ENCODE measurements at regions not wholly inside any gene's neighbourhood (a gene's known extent, or its start where the extent isn't known, plus 50 kb on each side); places are given as distances from the start of the nearest gene placed in this dataset.

DNA sequence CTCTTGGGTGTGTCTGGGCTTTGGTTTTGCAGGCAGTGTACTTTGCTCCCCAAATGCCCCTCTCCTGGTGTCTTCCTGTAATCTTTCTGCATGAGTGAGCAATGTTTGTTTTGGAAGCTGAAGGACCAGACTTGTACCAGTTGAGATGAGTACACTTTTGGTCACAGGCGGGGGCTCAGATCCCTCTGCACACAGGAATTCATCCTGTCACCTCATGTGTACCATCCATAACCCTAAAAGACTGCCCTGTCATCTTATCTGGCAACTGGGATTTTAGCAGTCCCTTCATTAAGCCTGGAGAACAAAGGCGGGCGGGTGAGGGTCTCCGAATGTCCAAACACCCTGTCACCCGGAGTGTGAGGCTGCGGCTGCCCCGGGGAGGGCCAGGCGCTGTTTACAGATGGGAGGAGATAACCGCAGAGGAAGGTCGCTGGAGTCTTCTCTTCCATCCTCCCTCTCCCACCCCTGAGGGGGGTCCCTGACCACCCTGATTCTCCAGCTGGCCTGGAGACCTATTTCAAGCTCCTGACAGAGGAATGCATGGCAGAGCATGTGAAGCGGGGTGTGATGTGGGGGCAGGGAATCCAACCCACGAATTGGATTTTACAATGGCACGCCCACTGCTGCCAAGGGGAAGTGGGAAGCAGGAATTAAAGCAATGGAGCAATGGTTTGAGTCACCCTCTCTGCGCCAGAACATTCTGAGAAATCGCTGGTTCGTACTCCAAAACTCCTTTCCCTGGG, 158.2 kb upstream of the MYCN start:
- DNase-seq = no peak

GRCh38 chr2:15782769-15783294, 157.5 kb upstream of the MYCN start:
- no peak for DNase-seq

DNA sequence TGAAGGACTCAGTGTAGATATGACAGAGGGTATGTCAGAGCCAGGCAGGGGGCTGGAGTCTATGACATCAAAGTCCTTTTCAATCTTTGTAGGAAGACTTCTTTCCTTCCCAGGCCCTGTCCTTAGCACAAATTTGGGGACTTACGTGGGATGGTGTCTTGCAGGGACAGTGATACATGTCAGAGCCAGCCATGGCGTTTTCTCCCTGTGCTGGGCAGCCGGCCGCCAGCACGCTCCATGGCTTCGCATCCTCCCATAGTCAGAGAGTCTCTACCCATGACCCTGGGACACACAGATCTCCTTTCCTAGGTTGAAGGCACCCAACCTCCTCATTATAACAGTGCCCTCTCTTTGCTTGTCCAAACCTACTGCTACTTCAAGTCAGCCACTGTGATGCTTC, 156.9 kb upstream of the MYCN start:
- DNase-seq = no peak

- no peak for DNase-seq
Measured at GRCh38 chr2:15784106-15784885, 156.1 kb upstream of the MYCN start.

- DNase-seq = no peak
Measured at GRCh38 chr2:15784886-15785801, 155.2 kb upstream of the MYCN start.

DNA sequence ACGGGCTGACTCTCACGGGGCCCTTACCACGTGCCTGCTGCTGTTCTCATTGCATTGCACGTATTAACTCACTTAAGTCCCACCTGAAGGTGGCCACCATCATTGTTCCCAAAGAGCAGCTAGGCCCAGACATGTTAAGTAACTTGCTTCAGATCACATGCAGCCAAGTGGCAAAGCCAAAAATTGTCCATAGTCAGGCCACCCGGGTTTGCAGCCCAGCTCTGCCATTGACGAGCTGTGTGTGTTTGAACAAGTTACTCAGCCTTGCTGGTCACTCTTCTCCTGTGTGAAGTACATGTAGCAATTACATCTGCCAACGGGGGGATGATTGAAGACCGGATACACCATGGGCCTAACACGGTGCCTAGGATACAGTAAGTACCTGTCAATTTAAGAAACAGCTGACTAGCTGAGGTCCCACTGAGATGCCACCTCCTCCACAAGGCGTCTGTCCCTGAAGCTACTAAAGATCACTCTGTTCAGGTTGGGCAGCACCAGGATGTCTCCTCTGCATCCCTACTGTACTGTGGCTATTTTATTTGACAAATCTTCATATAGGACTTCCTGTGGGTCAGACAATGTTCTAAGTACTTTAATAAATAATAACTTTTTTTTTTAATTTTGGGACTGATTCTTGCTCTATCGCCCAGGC, 154.2 kb upstream of the MYCN start:
- no peak for DNase-seq

GRCh38 chr2:15786901-15787300, 153.4 kb upstream of the MYCN start:
- DNase-seq = no peak

DNA sequence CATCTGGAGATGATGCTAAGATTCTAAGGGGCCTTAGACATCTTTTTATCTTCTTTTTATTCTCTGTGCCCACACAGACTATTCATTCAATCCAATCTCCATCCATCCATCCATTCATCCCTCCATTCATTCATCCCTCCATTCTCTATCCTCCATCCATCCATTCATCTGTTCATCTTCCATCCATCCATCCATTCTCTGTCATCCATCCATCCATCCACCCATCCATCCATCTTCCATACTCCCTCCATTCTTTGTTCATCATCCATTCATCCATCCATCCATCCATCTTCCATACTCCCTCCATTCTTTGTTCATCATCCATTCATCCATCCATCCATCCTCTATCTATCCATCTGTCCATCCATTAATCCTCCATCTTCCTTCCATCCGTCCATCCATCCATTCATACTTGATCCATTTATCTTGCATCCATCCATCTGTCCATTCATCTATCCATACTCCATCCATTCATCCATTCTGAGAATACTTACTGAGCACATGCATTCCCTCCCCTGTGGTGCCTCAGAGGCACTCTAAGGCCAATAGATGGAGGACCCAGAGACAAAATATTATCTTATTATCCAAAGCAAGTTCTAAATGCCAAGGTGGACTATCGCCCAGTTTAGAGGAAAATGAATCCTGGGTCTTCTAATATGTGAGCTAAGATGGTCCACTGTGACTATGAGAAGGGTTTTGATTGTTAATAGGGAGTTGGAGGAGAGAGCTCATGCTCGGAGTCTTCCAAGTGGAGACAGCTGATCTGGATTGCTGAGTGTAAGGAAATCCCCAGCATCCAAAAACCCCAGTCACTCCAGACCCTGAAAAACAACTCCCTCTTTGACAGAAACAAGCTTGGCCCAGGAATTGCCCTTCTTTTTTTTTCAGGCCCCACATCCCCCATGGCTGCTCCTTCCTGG, 152.6 kb upstream of the MYCN start:
- DNase-seq = no peak

DNA sequence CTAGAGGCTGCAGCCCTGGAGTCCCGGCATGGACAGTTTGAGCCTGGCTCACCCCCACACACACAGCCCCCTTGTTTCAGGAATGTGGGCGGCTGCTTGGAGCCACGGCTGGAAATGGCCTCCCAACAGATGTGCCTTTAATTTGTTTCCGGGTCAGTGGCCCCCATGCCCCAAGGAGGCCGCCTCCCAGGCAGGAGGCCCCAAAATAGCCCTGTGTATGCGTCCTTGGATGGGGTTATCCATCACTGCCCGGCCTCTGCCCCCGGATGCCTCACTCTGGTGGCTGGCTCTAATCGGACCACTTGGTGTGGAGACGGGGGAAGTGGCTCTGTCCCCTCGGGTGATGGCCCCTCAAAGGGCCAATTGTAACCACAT, 151.9 kb upstream of the MYCN start:
- DNase-seq = no peak

DNA sequence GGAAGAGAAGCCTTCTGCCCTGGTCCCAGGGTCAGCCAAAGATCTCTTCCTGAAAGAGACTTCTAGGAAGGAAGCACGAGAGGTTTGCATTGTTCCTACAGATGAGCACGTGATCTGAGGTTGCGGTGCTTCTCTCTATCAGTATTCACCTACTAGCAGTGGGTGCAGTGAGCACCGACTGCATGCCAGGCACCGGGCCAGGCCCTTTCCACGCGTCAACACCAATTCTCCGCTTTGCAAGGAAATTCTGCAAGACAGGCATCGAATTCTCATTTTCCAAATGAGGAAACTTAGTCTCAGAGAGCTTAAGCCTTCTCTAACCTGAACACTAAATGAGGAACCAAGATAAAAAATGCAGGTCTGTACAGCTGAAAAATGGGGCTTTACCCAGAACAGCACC, 151.5 kb upstream of the MYCN start:
- no peak for DNase-seq

- DNase-seq = no peak
Measured at GRCh38 chr2:15789381-15790062, 150.8 kb upstream of the MYCN start.

GRCh38 chr2:15790326-15790725, 150.0 kb upstream of the MYCN start:
- no peak for DNase-seq

GRCh38 chr2:15790838-15791237, 149.5 kb upstream of the MYCN start:
- no peak for DNase-seq

DNA sequence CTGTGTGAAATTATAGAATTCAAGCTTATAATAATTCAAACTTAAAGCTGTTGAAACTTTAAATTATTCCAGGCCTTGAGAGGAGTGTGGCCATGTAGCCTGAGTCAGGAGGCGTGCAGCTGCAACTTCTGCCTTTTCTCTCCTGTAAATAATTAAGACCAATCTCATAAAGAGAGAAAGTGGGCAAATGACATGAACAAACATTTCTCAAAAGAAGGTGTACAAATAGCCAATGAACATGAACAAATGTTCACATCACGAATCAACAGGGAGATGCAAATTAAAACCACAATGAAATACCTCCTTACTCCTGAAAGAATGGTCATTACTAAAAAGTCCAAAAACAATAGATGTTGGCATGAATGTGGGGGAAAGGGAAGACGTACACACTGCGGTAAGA, 149.1 kb upstream of the MYCN start:
- no peak for DNase-seq

DNA sequence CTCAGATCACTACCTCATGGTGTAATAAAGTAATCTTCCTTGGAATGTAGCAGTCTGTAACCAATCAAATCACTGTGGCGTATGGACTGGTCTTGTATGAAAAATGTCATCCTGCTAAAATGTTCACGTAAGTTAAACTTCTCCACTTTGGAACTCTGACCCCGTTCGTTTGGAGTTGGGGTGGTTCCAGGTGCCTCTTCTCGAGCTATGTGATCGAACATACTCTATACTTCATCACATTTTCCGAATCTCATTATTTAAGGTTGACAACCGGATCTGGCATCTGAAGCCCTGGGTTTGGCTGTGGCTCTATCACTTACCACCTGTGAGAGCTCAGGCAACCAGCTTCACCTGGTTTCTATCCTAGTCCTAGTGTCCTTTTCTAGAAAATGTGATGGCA, 148.0 kb upstream of the MYCN start:
- no peak for DNase-seq

- DNase-seq = no peak
Measured at GRCh38 chr2:15793078-15793913, 147.1 kb upstream of the MYCN start.

DNA sequence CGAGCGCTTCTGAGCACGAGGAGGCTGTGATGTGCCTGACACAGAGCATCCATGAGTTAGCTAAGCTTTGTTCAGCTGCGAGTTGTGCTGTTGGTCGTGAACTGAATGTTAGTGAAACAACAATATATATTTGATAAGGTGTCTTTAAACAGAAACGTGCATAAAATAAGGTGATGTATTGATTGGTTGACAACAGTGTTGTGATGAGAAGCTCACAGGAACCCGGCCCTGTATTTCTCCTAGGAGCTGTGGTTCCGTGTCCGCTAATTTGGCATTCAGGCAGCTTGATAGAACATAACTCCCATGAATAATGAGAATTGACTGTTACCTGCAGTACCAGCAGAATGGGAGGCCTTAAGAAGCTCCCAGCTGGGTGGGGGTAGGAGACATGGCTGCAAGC, 146.4 kb upstream of the MYCN start:
- no peak for DNase-seq

DNA sequence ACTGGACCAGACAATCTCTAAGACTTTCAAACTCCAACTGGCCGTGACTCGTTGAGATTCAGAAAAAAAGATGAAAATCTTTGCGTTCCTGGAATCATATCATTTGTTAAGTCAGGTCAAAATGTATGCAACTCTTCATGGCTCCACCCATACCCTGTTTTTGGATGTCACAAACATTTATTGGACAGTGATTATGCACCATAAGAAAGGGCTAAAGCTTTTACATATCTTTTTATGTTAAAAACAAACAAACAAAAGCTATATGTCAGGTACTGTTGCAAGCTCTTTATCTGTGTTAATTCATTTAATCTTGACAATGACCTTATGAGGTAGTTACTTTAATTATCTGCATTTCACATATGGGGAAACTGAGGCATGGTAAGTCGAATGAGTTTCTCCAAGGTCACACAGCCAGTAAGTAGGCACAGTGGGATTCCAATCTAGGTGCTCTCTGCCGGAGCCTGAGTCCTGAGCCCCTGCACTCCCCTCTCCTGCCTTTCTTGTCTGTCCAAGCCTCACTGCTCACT, 145.7 kb upstream of the MYCN start:
- no peak for DNase-seq

DNA sequence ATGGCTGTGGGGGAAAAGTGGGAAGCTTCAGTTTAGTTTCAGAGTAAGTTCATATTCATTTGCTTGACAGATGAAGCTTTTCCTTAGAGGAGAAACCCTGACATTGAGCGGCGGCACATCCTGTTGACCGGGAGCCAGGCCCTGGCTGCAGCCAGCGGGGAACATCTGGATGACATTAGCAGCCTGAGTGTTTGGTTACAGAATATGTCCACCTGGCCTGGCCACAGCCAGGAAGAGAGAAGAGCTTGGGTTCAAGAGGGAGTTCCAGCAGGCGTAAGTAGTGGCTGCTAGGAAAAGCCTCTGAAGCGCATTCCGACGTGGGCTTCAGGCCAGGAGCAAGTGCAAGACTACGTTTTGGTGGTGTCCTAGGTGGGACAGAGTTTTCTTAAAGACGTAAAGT, 144.9 kb upstream of the MYCN start:
- DNase-seq = no peak

Data from skin of body (tissue), 1 donor.